ENCODE measurements at regions not wholly inside any gene's neighbourhood (a gene's known extent, or its start where the extent isn't known, plus 50 kb on each side); places are given as distances from the start of the nearest gene placed in this dataset.

- ChIA-PET POLR2A (ENCODE audit: unreplicated experiment) (no interaction called here), CTCF (no interaction called here)
- no peak overlapping the region for H3K4me2 ChIP-seq (ENCODE audit: low read length)
- no peak overlapping the region for H3K9ac ChIP-seq (ENCODE audit: low read length)
- H3K9me3 ChIP-seq (ENCODE audit: low read length) = no peaks in the 10 kb centered on the region
- no TSS peak for BruUV-seq (replicated peaks)
- no peaks in the 10 kb centered on the region for H3K36me3 ChIP-seq (ENCODE audit: low read depth, low read length)
- no peak overlapping the region for H3K27ac ChIP-seq (ENCODE audit: low read length)
- no peak overlapping the region for H3K4me3 ChIP-seq (ENCODE audit: low read length)
- H3F3A ChIP-seq (ENCODE audit: low read length, unreplicated experiment) = no peaks in the 10 kb centered on the region
- no peak overlapping the region for H2AFZ ChIP-seq (ENCODE audit: low read length)
- H3K27me3 ChIP-seq (ENCODE audit: low read length) = no peaks in the 10 kb centered on the region
- intact Hi-C loops (cut with micrococcal nuclease) = no loop called here
- TF ChIP-seq CTCF (conservative IDR thresholded peaks at IDR 0.05; ENCODE audit: low read depth, low read length) (no peak), EZH2phosphoT487 (IDR thresholded peaks at IDR 0.05; ENCODE audit: borderline replicate concordance, low read length) (no peak), EZH2 (IDR thresholded peaks at IDR 0.05; ENCODE audit: low read length, unreplicated experiment) (no peak)
- H3K4me1 ChIP-seq (ENCODE audit: insufficient read depth, low read length) = peaks cover 8% of the 10 kb centered on the region; the same call in 1 of the 2 replicates
- H4K20me1 ChIP-seq (ENCODE audit: low read length) = no peaks in the 10 kb centered on the region
- no peaks in the 10 kb centered on the region for H3K79me2 ChIP-seq (ENCODE audit: low read length)
- ATAC-seq = peak; percentile 95
- DNase-seq = peak; percentile 72
- no peaks in the 10 kb centered on the region for H3K9me2 ChIP-seq (replicated peaks; ENCODE audit: low read length)
These were observed 543.9 kb upstream of the LRFN5 start for GRCh38 chr14:41062826-41063225.

- POLR2A ChIA-PET (ENCODE audit: unreplicated experiment) = no interaction called here
- no peaks in the 10 kb centered on the region for H3F3A ChIP-seq (ENCODE audit: low read length, unreplicated experiment)
- no peaks in the 10 kb centered on the region for H3K79me2 ChIP-seq (ENCODE audit: low read length)
- no peak overlapping the region for H2AFZ ChIP-seq (ENCODE audit: low read length)
- intact Hi-C loops (cut with micrococcal nuclease) = no loop called here
- H3K9ac ChIP-seq (ENCODE audit: low read length) = no peak overlapping the region
- H4K20me1 ChIP-seq (ENCODE audit: low read length) = no peaks in the 10 kb centered on the region
- TF ChIP-seq CTCF (conservative IDR thresholded peaks at IDR 0.05; ENCODE audit: low read depth, low read length) (no peak), EZH2 (IDR thresholded peaks at IDR 0.05; ENCODE audit: low read length, unreplicated experiment) (no peak), EZH2phosphoT487 (IDR thresholded peaks at IDR 0.05; ENCODE audit: borderline replicate concordance, low read length) (no peak)
- DNase-seq (no peak), ATAC-seq (no peak)
- H3K36me3 ChIP-seq (ENCODE audit: low read depth, low read length) = no peaks in the 10 kb centered on the region
- H3K4me1 ChIP-seq (ENCODE audit: insufficient read depth, low read length) = no peaks in the 10 kb centered on the region
- H3K9me3 ChIP-seq (ENCODE audit: low read length) = no peaks in the 10 kb centered on the region
- CTCF ChIA-PET = no interaction called here
- H3K4me3 ChIP-seq (ENCODE audit: low read length) = no peak overlapping the region
- no TSS peak for BruUV-seq (replicated peaks)
- H3K27ac ChIP-seq (ENCODE audit: low read length) = no peak overlapping the region
- H3K27me3 ChIP-seq (ENCODE audit: low read length) = no peaks in the 10 kb centered on the region
- no peak overlapping the region for H3K4me2 ChIP-seq (ENCODE audit: low read length)
- H3K9me2 ChIP-seq (replicated peaks; ENCODE audit: low read length) = no peaks in the 10 kb centered on the region
These were observed 551.1 kb upstream of the LRFN5 start for GRCh38 chr14:41055589-41055988.

GRCh38 chr14:41051801-41052200 is 554.9 kb upstream of the LRFN5 start:
- Histone ChIP-seq H3F3A (ENCODE audit: low read length, unreplicated experiment) (no peaks in the 10 kb centered on the region), H4K20me1 (ENCODE audit: low read length) (no peaks in the 10 kb centered on the region), H3K79me2 (ENCODE audit: low read length) (no peaks in the 10 kb centered on the region), H2AFZ (ENCODE audit: low read length) (no peak overlapping the region), H3K9me3 (ENCODE audit: low read length) (no peaks in the 10 kb centered on the region), H3K9me2 (replicated peaks; ENCODE audit: low read length) (no peaks in the 10 kb centered on the region), H3K4me3 (ENCODE audit: low read length) (no peak overlapping the region), H3K9ac (ENCODE audit: low read length) (no peak overlapping the region), H3K27ac (ENCODE audit: low read length) (no peak overlapping the region), H3K4me2 (ENCODE audit: low read length) (no peak overlapping the region), H3K4me1 (ENCODE audit: insufficient read depth, low read length) (no peaks in the 10 kb centered on the region), H3K36me3 (ENCODE audit: low read depth, low read length) (no peaks in the 10 kb centered on the region), H3K27me3 (ENCODE audit: low read length) (no peaks in the 10 kb centered on the region)
- ChIA-PET POLR2A (ENCODE audit: unreplicated experiment) (no interaction called here), CTCF (no interaction called here)
- ATAC-seq = no peak
- DNase-seq = no peak
- BruUV-seq (replicated peaks) = no TSS peak
- TF ChIP-seq EZH2 (IDR thresholded peaks at IDR 0.05; ENCODE audit: low read length, unreplicated experiment) = no peak
- intact Hi-C loops (cut with micrococcal nuclease) = no loop called here
